T-helper 1 cell treated with Interleukin-12 subunit alpha and Interleukin-12 subunit beta and Interleukin-4 antibody, amounts not matched to agents 30 μg/mL and 1 μg/mL, for 36 hours (primary cell): ENCODE measurements at regions not wholly inside any gene's neighbourhood (a gene's known extent, or its start where the extent isn't known, plus 50 kb on each side); places are given as distances from the start of the nearest gene placed in this dataset.

Experiments used
- H3K27ac Mint-ChIP-seq: one replicate; pipeline ENCODE4 v1.8.0; 2021; ENCODE audit warnings: mild to moderate bottlenecking, mixed read lengths
- H3K27me3 Mint-ChIP-seq: one replicate; pipeline ENCODE4 v1.8.0; 2021; ENCODE audit warnings: low read depth, mixed read lengths
- H3K36me3 Mint-ChIP-seq: one replicate; pipeline ENCODE4 v1.8.0; 2021; ENCODE audit warnings: low read depth, mixed read lengths
- H3K4me1 Mint-ChIP-seq: one replicate; pipeline ENCODE4 v1.8.0; 2021; ENCODE audit warnings: low read depth, mixed read lengths
- H3K4me3 Mint-ChIP-seq: one replicate; pipeline ENCODE4 v1.8.0; 2021; ENCODE audit warnings: mild to moderate bottlenecking, moderate library complexity, mixed read lengths
- H3K9me3 Mint-ChIP-seq: one replicate; pipeline ENCODE4 v1.8.0; 2021; ENCODE audit warnings: mixed read lengths

- Mint-ChIP-seq H3K9me3 (no peaks in the 10 kb centered on the region), H3K27ac (no peak overlapping the region), H3K4me1 (no peaks in the 10 kb centered on the region), H3K27me3 (no peaks in the 10 kb centered on the region), H3K4me3 (no peak overlapping the region), H3K36me3 (no peaks in the 10 kb centered on the region)
Observed at GRCh38 chr3:110736332-110736731, 335.3 kb upstream of the NECTIN3 start.

GRCh38 chr3:110738531-110738930 is 333.1 kb upstream of the NECTIN3 start:
- Mint-ChIP-seq H3K36me3 (no peaks in the 10 kb centered on the region), H3K9me3 (no peaks in the 10 kb centered on the region), H3K4me1 (no peaks in the 10 kb centered on the region), H3K27me3 (no peaks in the 10 kb centered on the region), H3K27ac (no peak overlapping the region), H3K4me3 (no peak overlapping the region)

GRCh38 chr3:110741891-110742290 is 329.7 kb upstream of the NECTIN3 start:
- Mint-ChIP-seq H3K9me3 (no peaks in the 10 kb centered on the region), H3K4me3 (no peak overlapping the region), H3K27ac (no peak overlapping the region), H3K36me3 (no peaks in the 10 kb centered on the region), H3K4me1 (no peaks in the 10 kb centered on the region), H3K27me3 (no peaks in the 10 kb centered on the region)

GRCh38 chr3:110743202-110743601 is 328.4 kb upstream of the NECTIN3 start:
- no peaks in the 10 kb centered on the region for H3K27me3 Mint-ChIP-seq
- H3K4me3 Mint-ChIP-seq = no peak overlapping the region
- no peak overlapping the region for H3K27ac Mint-ChIP-seq
- no peaks in the 10 kb centered on the region for H3K9me3 Mint-ChIP-seq
- H3K36me3 Mint-ChIP-seq = no peaks in the 10 kb centered on the region
- no peaks in the 10 kb centered on the region for H3K4me1 Mint-ChIP-seq

GRCh38 chr3:110743984-110744383 is 327.6 kb upstream of the NECTIN3 start:
- H3K27ac Mint-ChIP-seq = no peak overlapping the region
- no peaks in the 10 kb centered on the region for H3K36me3 Mint-ChIP-seq
- H3K9me3 Mint-ChIP-seq = no peaks in the 10 kb centered on the region
- no peak overlapping the region for H3K4me3 Mint-ChIP-seq
- no peaks in the 10 kb centered on the region for H3K27me3 Mint-ChIP-seq
- no peaks in the 10 kb centered on the region for H3K4me1 Mint-ChIP-seq

GRCh38 chr3:110744723-110745122 is 326.9 kb upstream of the NECTIN3 start:
- Mint-ChIP-seq H3K27me3 (no peaks in the 10 kb centered on the region), H3K36me3 (no peaks in the 10 kb centered on the region), H3K4me3 (no peak overlapping the region), H3K9me3 (no peaks in the 10 kb centered on the region), H3K4me1 (no peaks in the 10 kb centered on the region), H3K27ac (no peak overlapping the region)

GRCh38 chr3:110749006-110749405 is 322.6 kb upstream of the NECTIN3 start:
- Mint-ChIP-seq H3K4me1 (no peaks in the 10 kb centered on the region), H3K27ac (no peak overlapping the region), H3K4me3 (no peak overlapping the region), H3K27me3 (peaks cover 4% of the 10 kb centered on the region), H3K36me3 (no peaks in the 10 kb centered on the region), H3K9me3 (no peaks in the 10 kb centered on the region)

GRCh38 chr3:110750201-110750600 is 321.4 kb upstream of the NECTIN3 start:
- Mint-ChIP-seq H3K27ac (no peak overlapping the region), H3K9me3 (no peaks in the 10 kb centered on the region), H3K4me1 (no peaks in the 10 kb centered on the region), H3K27me3 (peaks cover 4% of the 10 kb centered on the region), H3K36me3 (no peaks in the 10 kb centered on the region), H3K4me3 (no peak overlapping the region)

GRCh38 chr3:110752307-110752706 is 319.3 kb upstream of the NECTIN3 start:
- Mint-ChIP-seq H3K4me3 (no peak overlapping the region), H3K4me1 (no peaks in the 10 kb centered on the region), H3K36me3 (no peaks in the 10 kb centered on the region), H3K9me3 (no peaks in the 10 kb centered on the region), H3K27me3 (peaks cover 4% of the 10 kb centered on the region), H3K27ac (no peak overlapping the region)

GRCh38 chr3:110753516-110753915 is 318.1 kb upstream of the NECTIN3 start:
- Mint-ChIP-seq H3K9me3 (no peaks in the 10 kb centered on the region), H3K4me3 (no peak overlapping the region), H3K27me3 (peaks cover 4% of the 10 kb centered on the region), H3K4me1 (no peaks in the 10 kb centered on the region), H3K36me3 (no peaks in the 10 kb centered on the region), H3K27ac (no peak overlapping the region)

- no peaks in the 10 kb centered on the region for H3K9me3 Mint-ChIP-seq
- no peak overlapping the region for H3K27ac Mint-ChIP-seq
Observed at GRCh38 chr3:110754212-110754916, 317.3 kb upstream of the NECTIN3 start.

GRCh38 chr3:110755345-110755744 is 316.3 kb upstream of the NECTIN3 start:
- no peaks in the 10 kb centered on the region for H3K4me1 Mint-ChIP-seq
- no peaks in the 10 kb centered on the region for H3K9me3 Mint-ChIP-seq
- H3K27me3 Mint-ChIP-seq = peaks cover 4% of the 10 kb centered on the region
- no peak overlapping the region for H3K27ac Mint-ChIP-seq
- no peak overlapping the region for H3K4me3 Mint-ChIP-seq
- H3K36me3 Mint-ChIP-seq = no peaks in the 10 kb centered on the region

More at GRCh38 chr3:110754212-110754916, 317.3 kb upstream of the NECTIN3 start:
- no peaks in the 10 kb centered on the region for H3K36me3 Mint-ChIP-seq
- peaks cover 4% of the 10 kb centered on the region for H3K27me3 Mint-ChIP-seq
- H3K4me3 Mint-ChIP-seq = no peak overlapping the region
- no peaks in the 10 kb centered on the region for H3K4me1 Mint-ChIP-seq

- no peak overlapping the region for H3K4me3 Mint-ChIP-seq
- no peak overlapping the region for H3K27ac Mint-ChIP-seq
- H3K9me3 Mint-ChIP-seq = no peaks in the 10 kb centered on the region
- H3K27me3 Mint-ChIP-seq = peaks cover 7% of the 10 kb centered on the region
- no peaks in the 10 kb centered on the region for H3K36me3 Mint-ChIP-seq
- no peaks in the 10 kb centered on the region for H3K4me1 Mint-ChIP-seq
Observed at GRCh38 chr3:110756705-110757104, 314.9 kb upstream of the NECTIN3 start.

- Mint-ChIP-seq H3K27me3 (peaks cover 2% of the 10 kb centered on the region), H3K4me1 (no peaks in the 10 kb centered on the region), H3K4me3 (no peak overlapping the region), H3K36me3 (no peaks in the 10 kb centered on the region), H3K9me3 (no peaks in the 10 kb centered on the region), H3K27ac (no peak overlapping the region)
Observed at GRCh38 chr3:110758208-110758607, 313.4 kb upstream of the NECTIN3 start.

- Mint-ChIP-seq H3K27me3 (peaks cover 19% of the 10 kb centered on the region), H3K4me3 (no peak overlapping the region), H3K36me3 (no peaks in the 10 kb centered on the region), H3K27ac (no peak overlapping the region), H3K9me3 (peaks cover 3% of the 10 kb centered on the region), H3K4me1 (peaks cover 4% of the 10 kb centered on the region)
Observed at GRCh38 chr3:110767156-110767555, 304.5 kb upstream of the NECTIN3 start.

GRCh38 chr3:110767838-110768237 is 303.8 kb upstream of the NECTIN3 start:
- Mint-ChIP-seq H3K4me3 (no peak overlapping the region), H3K27me3 (peaks cover 19% of the 10 kb centered on the region), H3K4me1 (peaks cover 4% of the 10 kb centered on the region), H3K9me3 (peaks cover 3% of the 10 kb centered on the region), H3K27ac (no peak overlapping the region), H3K36me3 (no peaks in the 10 kb centered on the region)
